ENCODE measurements at regions not wholly inside any gene's neighbourhood (a gene's known extent, or its start where the extent isn't known, plus 50 kb on each side); places are given as distances from the start of the nearest gene placed in this dataset.

GRCh38 chr20:11522366-11522741 lies 395.3 kb upstream of the BTBD3 start:
- intact Hi-C loops (cut with micrococcal nuclease) = no loop called here

GRCh38 chr20:11529047-11529446 lies 388.6 kb upstream of the BTBD3 start:
- no peaks in the 10 kb centered on the region for H3K36me3 Mint-ChIP-seq (ENCODE audit: low read depth)
- TF ChIP-seq CTCF (IDR thresholded peaks at IDR 0.05) = no peak
- intact Hi-C loops (cut with micrococcal nuclease) = no loop called here
- H3K9me3 Mint-ChIP-seq = peaks cover 10% of the 10 kb centered on the region
- no peak for DNase-seq
- H3K4me3 Mint-ChIP-seq = no peak overlapping the region
- CTCF ChIA-PET = no interaction called here
- POLR2A ChIA-PET = no interaction called here
- no peaks in the 10 kb centered on the region for H3K27me3 Mint-ChIP-seq
- no peak overlapping the region for H3K27ac Mint-ChIP-seq
- H3K4me1 Mint-ChIP-seq = no peaks in the 10 kb centered on the region
- ATAC-seq (ENCODE audit: low read depth) = no peak

More at GRCh38 chr20:11522366-11522741, 395.3 kb upstream of the BTBD3 start:
- ChIA-PET POLR2A (no interaction called here), CTCF (no interaction called here)
- Mint-ChIP-seq H3K27ac (no peak overlapping the region), H3K27me3 (no peaks in the 10 kb centered on the region), H3K36me3 (ENCODE audit: low read depth) (no peaks in the 10 kb centered on the region), H3K4me1 (no peaks in the 10 kb centered on the region), H3K9me3 (no peaks in the 10 kb centered on the region), H3K4me3 (no peak overlapping the region)
- no peak for DNase-seq
- no peak for TF ChIP-seq CTCF (IDR thresholded peaks at IDR 0.05)
- no peak for ATAC-seq (ENCODE audit: low read depth)

- CTCF ChIA-PET = no interaction called here
- no peaks in the 10 kb centered on the region for H3K9me3 Mint-ChIP-seq
- ATAC-seq (ENCODE audit: low read depth) = no peak
Observed at GRCh38 chr20:11537032-11537431, 380.7 kb upstream of the BTBD3 start.

GRCh38 chr20:11539450-11539849 lies 378.2 kb upstream of the BTBD3 start:
- Mint-ChIP-seq H3K27ac (no peak overlapping the region), H3K4me3 (no peak overlapping the region), H3K9me3 (no peaks in the 10 kb centered on the region), H3K27me3 (no peaks in the 10 kb centered on the region), H3K4me1 (no peaks in the 10 kb centered on the region), H3K36me3 (ENCODE audit: low read depth) (no peaks in the 10 kb centered on the region)
- POLR2A ChIA-PET = no interaction called here
- DNase-seq (no peak), ATAC-seq (ENCODE audit: low read depth) (no peak)
- intact Hi-C loops (cut with micrococcal nuclease) = no loop called here
- CTCF ChIA-PET = no interaction called here
- TF ChIP-seq CTCF (IDR thresholded peaks at IDR 0.05) = no peak

More at GRCh38 chr20:11537032-11537431, 380.7 kb upstream of the BTBD3 start:
- no peak for TF ChIP-seq CTCF (IDR thresholded peaks at IDR 0.05)
- no peak overlapping the region for H3K27ac Mint-ChIP-seq
- POLR2A ChIA-PET = no interaction called here
- no peaks in the 10 kb centered on the region for H3K4me1 Mint-ChIP-seq
- no peak for DNase-seq
- H3K4me3 Mint-ChIP-seq = no peak overlapping the region
- H3K27me3 Mint-ChIP-seq = no peaks in the 10 kb centered on the region
- H3K36me3 Mint-ChIP-seq (ENCODE audit: low read depth) = no peaks in the 10 kb centered on the region
- intact Hi-C loops (cut with micrococcal nuclease) = no loop called here

GRCh38 chr20:11540558-11540957 lies 377.1 kb upstream of the BTBD3 start:
- ChIA-PET POLR2A (no interaction called here), CTCF (no interaction called here)
- H3K4me3 Mint-ChIP-seq = no peak overlapping the region
- TF ChIP-seq CTCF (IDR thresholded peaks at IDR 0.05) = no peak
- H3K27ac Mint-ChIP-seq = no peak overlapping the region
- intact Hi-C loops (cut with micrococcal nuclease) = loop anchor here (5.0 kb wide), 1 partner anchor 988 kb away; no protein-coding TSS in a partner anchor
- H3K4me1 Mint-ChIP-seq = no peaks in the 10 kb centered on the region
- no peak for ATAC-seq (ENCODE audit: low read depth)
- no peaks in the 10 kb centered on the region for H3K36me3 Mint-ChIP-seq (ENCODE audit: low read depth)
- no peaks in the 10 kb centered on the region for H3K9me3 Mint-ChIP-seq
- H3K27me3 Mint-ChIP-seq = no peaks in the 10 kb centered on the region
- DNase-seq = no peak

All from activated B cell treated with CpG ODN at 0.5 μM for 24 hours (primary cell).